Choroid plexus epithelial cell (primary cell): ENCODE measurements at regions not wholly inside any gene's neighbourhood (a gene's known extent, or its start where the extent isn't known, plus 50 kb on each side); places are given as distances from the start of the nearest gene placed in this dataset.

Experiments used
- DNase-seq: peaks from one replicate; pipeline ENCODE4 v3.0.0-alpha.2; 2010; ENCODE audit warnings: low read depth
- H3K4me3 ChIP-seq: 2 replicates; pipeline ENCODE4 v1.5.1; 2011; ENCODE audit warnings: low read depth, mild to moderate bottlenecking, control low read depth, low read length, moderate library complexity
- TF ChIP-seq, protein P1 (sequence below): conservative IDR thresholded peaks from 2 replicates; pipeline ENCODE4 v1.5.1; 2011; ENCODE audit warnings: low read depth, mild to moderate bottlenecking, control low read depth, inconsistent platforms, low read length, moderate library complexity

DNA sequence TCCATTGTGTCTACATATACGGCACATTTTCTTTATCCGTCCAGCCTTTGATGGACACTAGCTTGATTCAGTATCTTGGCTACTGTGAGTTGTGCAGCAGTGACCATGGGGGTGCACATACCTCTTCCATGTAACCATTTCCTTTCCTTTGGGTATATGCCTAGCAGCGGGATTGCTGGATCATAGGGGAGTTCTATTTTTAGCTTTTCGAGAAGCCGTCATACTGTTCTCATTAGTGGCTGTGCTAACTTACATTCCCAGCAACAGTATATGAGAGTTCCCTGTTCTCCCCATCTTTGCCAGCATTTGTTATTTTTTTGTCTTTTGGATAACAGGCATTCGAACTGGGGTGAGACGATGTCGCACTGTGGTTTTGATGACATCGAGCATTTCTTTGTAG lies 395.0 kb downstream of the SMOC2 start:
- no peak for DNase-seq
- H3K4me3 ChIP-seq: no peak overlapping the region
- TF ChIP-seq, protein P1, sequence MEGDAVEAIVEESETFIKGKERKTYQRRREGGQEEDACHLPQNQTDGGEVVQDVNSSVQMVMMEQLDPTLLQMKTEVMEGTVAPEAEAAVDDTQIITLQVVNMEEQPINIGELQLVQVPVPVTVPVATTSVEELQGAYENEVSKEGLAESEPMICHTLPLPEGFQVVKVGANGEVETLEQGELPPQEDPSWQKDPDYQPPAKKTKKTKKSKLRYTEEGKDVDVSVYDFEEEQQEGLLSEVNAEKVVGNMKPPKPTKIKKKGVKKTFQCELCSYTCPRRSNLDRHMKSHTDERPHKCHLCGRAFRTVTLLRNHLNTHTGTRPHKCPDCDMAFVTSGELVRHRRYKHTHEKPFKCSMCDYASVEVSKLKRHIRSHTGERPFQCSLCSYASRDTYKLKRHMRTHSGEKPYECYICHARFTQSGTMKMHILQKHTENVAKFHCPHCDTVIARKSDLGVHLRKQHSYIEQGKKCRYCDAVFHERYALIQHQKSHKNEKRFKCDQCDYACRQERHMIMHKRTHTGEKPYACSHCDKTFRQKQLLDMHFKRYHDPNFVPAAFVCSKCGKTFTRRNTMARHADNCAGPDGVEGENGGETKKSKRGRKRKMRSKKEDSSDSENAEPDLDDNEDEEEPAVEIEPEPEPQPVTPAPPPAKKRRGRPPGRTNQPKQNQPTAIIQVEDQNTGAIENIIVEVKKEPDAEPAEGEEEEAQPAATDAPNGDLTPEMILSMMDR: no peak

DNA sequence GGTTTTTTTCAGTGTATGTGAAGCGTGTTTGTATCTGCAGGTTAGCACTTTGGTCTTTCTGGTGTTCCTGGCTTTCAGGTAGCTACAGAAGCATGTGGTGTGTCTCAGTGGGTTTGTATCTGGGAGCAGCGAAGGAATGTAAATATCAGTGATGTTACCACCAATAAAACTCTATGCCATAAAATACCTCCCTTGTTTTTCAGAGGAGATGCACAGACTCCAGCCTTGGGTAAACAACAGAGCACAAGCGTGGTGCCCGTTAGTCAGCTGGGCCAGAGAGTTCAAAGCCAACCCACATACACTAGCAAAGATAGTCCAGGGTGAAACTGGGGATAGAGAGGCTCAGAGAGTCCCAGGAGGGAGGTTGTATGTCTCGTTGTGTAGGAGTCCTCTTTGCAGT lies 393.8 kb downstream of the SMOC2 start:
- TF ChIP-seq, protein P1: no peak
- DNase-seq: no peak
- H3K4me3 ChIP-seq: no peak overlapping the region

DNA sequence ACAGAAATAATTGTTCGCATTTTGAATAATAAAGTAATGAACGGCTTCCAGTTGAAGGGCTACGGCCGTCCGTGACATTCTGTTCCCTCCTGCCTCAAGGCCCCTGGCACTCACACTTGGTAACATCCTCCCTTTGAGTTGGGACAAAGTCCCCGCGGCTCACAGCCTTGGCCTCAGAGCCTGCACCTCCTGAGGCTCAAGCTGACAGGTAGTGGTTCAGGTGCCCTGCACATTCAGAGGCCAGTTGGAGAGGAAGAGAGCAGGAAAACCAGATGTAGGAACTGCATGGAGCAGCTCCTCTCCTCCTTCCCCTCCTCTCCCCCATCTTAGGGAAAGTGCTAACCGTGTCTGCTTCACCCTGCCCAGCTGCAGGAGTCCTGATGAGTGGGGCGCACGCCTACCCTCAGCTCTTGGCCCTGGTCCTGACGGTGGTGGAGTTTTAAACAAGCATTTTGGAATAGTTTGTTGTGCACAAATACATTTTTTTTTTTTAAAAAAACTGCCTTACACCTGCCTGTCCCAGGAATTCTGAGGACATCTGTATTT lies 393.1 kb downstream of the SMOC2 start:
- no peak for DNase-seq
- no peak overlapping the region for H3K4me3 ChIP-seq
- TF ChIP-seq, protein P1: no peak

DNA sequence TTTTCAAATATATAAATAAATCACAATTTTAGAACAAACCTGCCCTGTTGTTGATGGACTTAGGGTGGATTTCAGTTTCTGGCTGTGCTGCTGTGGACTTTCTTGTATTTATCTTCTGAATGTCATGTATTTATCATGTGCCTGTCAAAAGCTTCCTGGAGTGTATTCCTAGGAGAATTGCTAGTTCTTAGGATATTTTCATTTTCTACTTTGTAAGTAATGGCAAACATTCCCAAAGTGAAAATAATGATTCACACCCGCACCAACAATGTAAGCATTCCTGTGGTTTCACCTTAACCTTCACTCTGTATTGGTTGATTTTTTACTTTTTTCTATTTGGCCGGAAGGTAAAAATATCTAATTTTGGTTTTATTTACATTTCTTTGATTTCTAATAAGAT lies 387.8 kb downstream of the SMOC2 start:
- TF ChIP-seq, protein P1: no peak
- DNase-seq: peak; percentile 58
- no peak overlapping the region for H3K4me3 ChIP-seq

DNA sequence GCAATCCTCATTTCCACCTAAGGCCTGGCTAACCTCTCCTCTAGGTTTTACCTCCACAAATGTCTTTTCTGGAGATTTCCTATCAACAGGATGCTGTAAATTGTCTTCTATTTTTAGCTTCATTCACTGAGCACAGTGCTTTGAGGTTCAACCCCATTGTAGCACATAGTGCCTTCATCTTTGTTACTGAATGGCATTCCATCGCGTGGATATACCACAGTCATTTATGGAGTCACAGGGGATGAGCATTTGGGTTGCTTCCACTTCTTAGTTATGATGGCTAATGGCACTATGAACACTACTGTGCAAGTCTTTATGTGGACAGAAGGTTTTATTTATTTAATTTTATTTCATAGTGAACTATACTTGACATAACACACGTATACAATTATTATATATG lies 387.1 kb downstream of the SMOC2 start:
- TF ChIP-seq, protein P1: no peak
- no peak overlapping the region for H3K4me3 ChIP-seq
- DNase-seq: no peak

DNA sequence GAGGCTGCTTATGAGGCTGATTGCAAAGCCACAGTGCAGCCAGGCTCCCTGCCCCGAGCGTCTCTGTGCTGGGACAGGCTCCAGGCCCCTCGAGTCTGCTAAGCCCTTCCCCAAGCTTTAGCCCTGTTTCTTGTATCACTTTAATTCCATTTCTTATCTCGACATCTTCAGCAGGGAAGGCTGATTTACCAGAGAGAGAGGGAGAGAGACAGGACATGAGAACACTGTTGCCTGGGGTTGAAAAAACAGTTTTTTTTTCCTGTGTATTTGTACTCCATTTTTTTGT lies 386.5 kb downstream of the SMOC2 start:
- no peak overlapping the region for H3K4me3 ChIP-seq
- DNase-seq: no peak
- TF ChIP-seq, protein P1: no peak

DNA sequence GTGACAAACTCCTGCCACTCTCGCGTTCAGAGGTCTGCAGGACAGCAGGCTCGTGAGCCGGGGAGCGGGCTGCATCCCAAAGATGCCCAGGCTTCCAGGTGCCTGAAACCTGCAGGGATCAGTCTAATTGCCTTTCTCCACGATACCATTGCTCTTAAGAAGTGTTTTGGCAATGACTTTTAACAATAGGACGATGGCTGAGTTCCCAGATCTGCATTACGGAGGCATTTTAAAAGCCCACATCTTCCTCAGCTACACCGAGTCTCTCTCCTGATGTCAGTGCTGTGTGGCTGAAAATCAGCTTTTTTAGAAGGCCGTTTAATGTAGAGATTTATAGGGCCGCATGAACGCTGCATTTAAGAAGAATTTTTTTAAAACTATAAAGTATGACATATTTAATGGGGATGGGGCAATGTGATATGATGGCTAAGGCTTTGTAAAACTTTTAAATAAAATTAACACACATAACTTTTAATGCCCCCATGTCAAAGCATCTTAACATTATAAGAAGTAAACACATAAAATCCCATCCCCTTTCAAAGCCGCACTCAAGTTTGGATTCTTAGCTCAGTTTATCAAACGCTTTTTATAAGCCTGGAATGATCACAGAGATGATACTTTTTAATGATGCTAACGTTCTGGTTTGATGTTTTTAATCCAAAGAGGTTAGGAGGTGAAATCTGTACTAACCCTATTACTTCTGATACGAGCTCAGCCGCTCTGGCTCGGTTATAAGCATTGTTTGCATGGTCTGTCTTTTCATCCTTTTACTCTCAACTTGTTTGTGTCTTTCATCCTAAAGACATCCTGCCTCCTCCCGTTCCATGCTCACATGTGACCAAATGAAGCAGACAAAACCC lies 386.0 kb downstream of the SMOC2 start:
- peak; percentile 5 for DNase-seq
- TF ChIP-seq, protein P1: no peak
- no peak overlapping the region for H3K4me3 ChIP-seq
